Chondrocyte (in vitro differentiated cells): ENCODE measurements at regions not wholly inside any gene's neighbourhood (a gene's known extent, or its start where the extent isn't known, plus 50 kb on each side); places are given as distances from the start of the nearest gene placed in this dataset.
A peak's percentile ranks its signal among the peaks of the same experiment; 100 is the strongest.

Source experiments
- DNase-seq: peaks from one replicate; pipeline ENCODE4 v3.0.0; 2021; ENCODE audit warnings: mixed read lengths, low spot score
- H3K27ac Mint-ChIP-seq: one replicate; pipeline ENCODE4 v1.8.0; 2021; ENCODE audit warnings: mild to moderate bottlenecking, moderate library complexity, mixed read lengths; ENCODE audit not compliant: unreplicated experiment
- H3K27me3 Mint-ChIP-seq: 2 replicates; pipeline ENCODE4 v1.8.0; 2021; ENCODE audit warnings: low read depth, mixed read lengths
- H3K36me3 Mint-ChIP-seq: 2 replicates; pipeline ENCODE4 v1.8.0; 2021; ENCODE audit warnings: low read depth, mixed read lengths
- H3K4me1 Mint-ChIP-seq: 2 replicates; pipeline ENCODE4 v1.8.0; 2021; ENCODE audit warnings: low read depth, mild to moderate bottlenecking, mixed read lengths
- H3K4me3 Mint-ChIP-seq: one replicate; pipeline ENCODE4 v1.8.0; 2021; ENCODE audit warnings: mild to moderate bottlenecking, moderate library complexity, mixed read lengths; ENCODE audit not compliant: unreplicated experiment
- H3K9me3 Mint-ChIP-seq: 2 replicates; pipeline ENCODE4 v1.8.0; 2021; ENCODE audit warnings: low read depth, mixed read lengths
- TF ChIP-seq, protein P1 (sequence below): fragments of 200-600 bp; sonication (generic); IDR thresholded peaks from 2 replicates; pipeline ENCODE4 v1.5.0; 2021; ENCODE audit warnings: antibody characterized with exemption, mild to moderate bottlenecking, moderate library complexity

GRCh38 chr2:211085056-211085680, 528.8 kb downstream of the CPS1 start:
- Mint-ChIP-seq H3K36me3 (no peaks in the 10 kb centered on the region), H3K27ac (no peak overlapping the region), H3K27me3 (peaks cover 14% of the 10 kb centered on the region), H3K4me3 (no peak overlapping the region), H3K9me3 (no peaks in the 10 kb centered on the region), H3K4me1 (no peaks in the 10 kb centered on the region)
- TF ChIP-seq, protein P1, sequence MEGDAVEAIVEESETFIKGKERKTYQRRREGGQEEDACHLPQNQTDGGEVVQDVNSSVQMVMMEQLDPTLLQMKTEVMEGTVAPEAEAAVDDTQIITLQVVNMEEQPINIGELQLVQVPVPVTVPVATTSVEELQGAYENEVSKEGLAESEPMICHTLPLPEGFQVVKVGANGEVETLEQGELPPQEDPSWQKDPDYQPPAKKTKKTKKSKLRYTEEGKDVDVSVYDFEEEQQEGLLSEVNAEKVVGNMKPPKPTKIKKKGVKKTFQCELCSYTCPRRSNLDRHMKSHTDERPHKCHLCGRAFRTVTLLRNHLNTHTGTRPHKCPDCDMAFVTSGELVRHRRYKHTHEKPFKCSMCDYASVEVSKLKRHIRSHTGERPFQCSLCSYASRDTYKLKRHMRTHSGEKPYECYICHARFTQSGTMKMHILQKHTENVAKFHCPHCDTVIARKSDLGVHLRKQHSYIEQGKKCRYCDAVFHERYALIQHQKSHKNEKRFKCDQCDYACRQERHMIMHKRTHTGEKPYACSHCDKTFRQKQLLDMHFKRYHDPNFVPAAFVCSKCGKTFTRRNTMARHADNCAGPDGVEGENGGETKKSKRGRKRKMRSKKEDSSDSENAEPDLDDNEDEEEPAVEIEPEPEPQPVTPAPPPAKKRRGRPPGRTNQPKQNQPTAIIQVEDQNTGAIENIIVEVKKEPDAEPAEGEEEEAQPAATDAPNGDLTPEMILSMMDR: peak; percentile 91
- DNase-seq: no peak

DNA sequence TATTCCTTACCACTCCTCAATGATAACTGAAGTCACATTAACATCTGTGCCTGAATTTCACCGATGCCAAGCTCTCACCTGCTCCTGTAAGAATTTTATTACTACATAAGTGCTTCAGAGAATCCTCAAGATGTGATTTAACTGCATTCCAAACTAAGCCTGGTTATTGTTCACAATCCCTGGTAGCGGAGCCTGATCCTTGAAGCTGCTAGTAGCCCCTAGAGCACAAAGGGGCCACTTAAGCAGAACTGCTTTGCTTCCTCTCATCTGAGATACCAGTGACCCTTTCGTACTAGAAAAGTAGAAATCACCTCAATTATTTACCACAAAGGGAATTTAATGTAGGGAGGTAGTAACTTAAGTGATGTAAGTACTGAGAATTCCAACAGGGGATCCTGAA, 529.6 kb downstream of the CPS1 start:
- no peaks in the 10 kb centered on the region for H3K9me3 Mint-ChIP-seq
- H3K27me3 Mint-ChIP-seq: peaks cover 14% of the 10 kb centered on the region
- no peak overlapping the region for H3K27ac Mint-ChIP-seq
- H3K4me1 Mint-ChIP-seq: no peaks in the 10 kb centered on the region
- DNase-seq: no peak
- no peak overlapping the region for H3K4me3 Mint-ChIP-seq
- TF ChIP-seq, protein P1: no peak
- H3K36me3 Mint-ChIP-seq: no peaks in the 10 kb centered on the region

GRCh38 chr2:211089127-211089526, 532.7 kb downstream of the CPS1 start:
- H3K4me3 Mint-ChIP-seq: no peak overlapping the region
- no peaks in the 10 kb centered on the region for H3K9me3 Mint-ChIP-seq
- H3K36me3 Mint-ChIP-seq: no peaks in the 10 kb centered on the region
- H3K27ac Mint-ChIP-seq: no peak overlapping the region
- peaks cover 4% of the 10 kb centered on the region for H3K27me3 Mint-ChIP-seq
- no peak for DNase-seq
- H3K4me1 Mint-ChIP-seq: no peaks in the 10 kb centered on the region
- TF ChIP-seq, protein P1: no peak

DNA sequence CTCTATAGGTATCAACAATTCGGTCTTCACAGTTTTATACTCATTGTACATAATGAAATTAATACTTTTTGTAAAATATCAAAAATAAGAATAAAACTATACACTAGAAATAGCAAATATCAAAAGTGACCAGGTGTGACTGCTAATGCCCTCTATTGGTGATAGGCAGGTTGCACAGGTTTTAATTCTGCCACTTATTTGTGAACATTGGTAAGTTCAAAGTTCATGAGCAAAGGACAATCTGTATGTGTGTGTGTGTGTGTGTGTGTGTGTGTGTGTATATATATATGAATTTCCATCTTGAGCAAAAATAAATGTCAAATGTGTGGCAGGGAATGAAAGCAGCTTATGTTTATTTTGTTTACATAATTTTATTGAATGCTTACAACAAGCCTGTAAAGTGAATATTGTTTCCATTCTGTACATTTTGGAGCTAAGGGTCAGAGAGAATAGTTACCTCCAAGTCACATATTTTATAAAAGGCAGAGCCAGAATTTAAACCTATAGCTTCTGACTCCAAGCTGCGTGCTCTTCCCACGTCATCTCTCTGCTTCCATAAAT, 537.4 kb downstream of the CPS1 start:
- H3K36me3 Mint-ChIP-seq: peaks cover 4% of the 10 kb centered on the region
- H3K27ac Mint-ChIP-seq: no peak overlapping the region
- peaks cover 13% of the 10 kb centered on the region for H3K9me3 Mint-ChIP-seq
- no peaks in the 10 kb centered on the region for H3K27me3 Mint-ChIP-seq
- no peaks in the 10 kb centered on the region for H3K4me1 Mint-ChIP-seq
- TF ChIP-seq, protein P1: peak; percentile 68
- H3K4me3 Mint-ChIP-seq: no peak overlapping the region
- no peak for DNase-seq

GRCh38 chr2:211103989-211104388, 547.6 kb downstream of the CPS1 start:
- no peaks in the 10 kb centered on the region for H3K4me1 Mint-ChIP-seq
- TF ChIP-seq, protein P1: no peak
- no peak overlapping the region for H3K4me3 Mint-ChIP-seq
- no peaks in the 10 kb centered on the region for H3K36me3 Mint-ChIP-seq
- H3K27ac Mint-ChIP-seq: no peak overlapping the region
- H3K27me3 Mint-ChIP-seq: peaks cover 14% of the 10 kb centered on the region
- DNase-seq: no peak
- H3K9me3 Mint-ChIP-seq: peaks cover 8% of the 10 kb centered on the region
